ENCODE measurements at regions not wholly inside any gene's neighbourhood (a gene's known extent, or its start where the extent isn't known, plus 50 kb on each side); places are given as distances from the start of the nearest gene placed in this dataset.

- no peak for ATAC-seq
- no peaks in the 10 kb centered on the region for H3K79me2 ChIP-seq (replicated peaks; ENCODE audit: insufficient read depth)
- Mint-ChIP-seq H3K36me3 (ENCODE audit: low read depth) (no peaks in the 10 kb centered on the region), H3K4me1 (no peaks in the 10 kb centered on the region), H3K27me3 (ENCODE audit: insufficient read depth, low read depth, poor library complexity) (no peaks in the 10 kb centered on the region), H3K9me3 (no peaks in the 10 kb centered on the region), H3K4me3 (no peak overlapping the region), H3K27ac (no peak overlapping the region)
- H3K27me3 ChIP-seq (ENCODE audit: insufficient read depth): no peaks in the 10 kb centered on the region
- no peak overlapping the region for H3K4me3 ChIP-seq
- 0 out of 2 replicates have a peak, but pooled peaks cover 6% of the 10 kb centered on the region for H3K9me2 ChIP-seq (ENCODE audit: insufficient read depth)
- no peak for DNase-seq (ENCODE audit: low spot score)
- H3K4me2 ChIP-seq: no peak overlapping the region
- H2AFZ ChIP-seq: no peak overlapping the region
- TF ChIP-seq ZNF462 (CRISPR knock-in tag; IDR thresholded peaks at IDR 0.05) (no peak), ZNF331 (CRISPR knock-in tag; IDR thresholded peaks at IDR 0.05; ENCODE audit: low read depth) (no peak), STAT1 (IDR thresholded peaks at IDR 0.05; ENCODE audit: unreplicated experiment) (no peak), NANOG (IDR thresholded peaks at IDR 0.05; ENCODE audit: borderline replicate concordance) (no peak), EZH2 (IDR thresholded peaks at IDR 0.05; ENCODE audit: low read depth, unreplicated experiment) (no peak)
- H3K36me3 ChIP-seq (ENCODE audit: insufficient read depth): no peaks in the 10 kb centered on the region
- no peaks in the 10 kb centered on the region for H3F3A ChIP-seq (replicated peaks; ENCODE audit: low read depth)
- no peak overlapping the region for H3K27ac ChIP-seq (ENCODE audit: low read depth)
- no peaks in the 10 kb centered on the region for H4K20me1 ChIP-seq (replicated peaks; ENCODE audit: insufficient read depth)
- no peaks in the 10 kb centered on the region for H3K4me1 ChIP-seq (ENCODE audit: insufficient read depth)
These were observed 216.5 kb upstream of the PEX5L start for GRCh38 chr3:180253283-180253682.

DNA sequence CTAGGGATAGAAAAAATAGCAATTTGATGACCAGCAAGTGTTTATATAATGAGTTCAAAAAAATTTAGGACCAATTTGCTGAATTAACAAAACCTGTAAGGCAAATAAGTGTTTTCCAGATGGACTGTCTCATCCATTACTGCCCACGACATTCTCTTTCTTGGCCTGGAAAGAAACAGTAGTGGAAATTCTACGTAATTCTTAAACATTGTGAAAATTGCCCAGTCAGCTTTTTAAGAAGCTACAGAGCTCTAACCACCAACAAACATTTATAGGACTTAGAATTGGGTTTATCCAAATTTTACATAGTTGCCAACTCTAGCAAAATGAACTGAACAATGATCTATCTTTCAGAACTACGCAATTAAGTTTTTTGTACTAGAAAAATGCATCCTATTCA, 227.7 kb upstream of the PEX5L start:
- Histone ChIP-seq H3K79me2 (replicated peaks; ENCODE audit: insufficient read depth) (no peaks in the 10 kb centered on the region), H3K4me1 (ENCODE audit: insufficient read depth) (no peaks in the 10 kb centered on the region), H3K27me3 (ENCODE audit: insufficient read depth) (no peaks in the 10 kb centered on the region), H2AFZ (no peak overlapping the region), H3F3A (replicated peaks; ENCODE audit: low read depth) (no peaks in the 10 kb centered on the region), H3K4me3 (no peak overlapping the region), H4K20me1 (replicated peaks; ENCODE audit: insufficient read depth) (no peaks in the 10 kb centered on the region), H3K9me2 (ENCODE audit: insufficient read depth) (peaks cover 10% of the 10 kb centered on the region; the same call in 1 of the 2 replicates), H3K36me3 (ENCODE audit: insufficient read depth) (no peaks in the 10 kb centered on the region), H3K27ac (ENCODE audit: low read depth) (no peak overlapping the region), H3K4me2 (no peak overlapping the region)
- ATAC-seq: no peak
- no peak overlapping the region for H3K27ac Mint-ChIP-seq
- H3K9me3 Mint-ChIP-seq: peaks cover 12% of the 10 kb centered on the region
- no peaks in the 10 kb centered on the region for H3K27me3 Mint-ChIP-seq (ENCODE audit: insufficient read depth, low read depth, poor library complexity)
- no peaks in the 10 kb centered on the region for H3K36me3 Mint-ChIP-seq (ENCODE audit: low read depth)
- DNase-seq (ENCODE audit: low spot score): no peak
- no peaks in the 10 kb centered on the region for H3K4me1 Mint-ChIP-seq
- H3K4me3 Mint-ChIP-seq: no peak overlapping the region
- no peak for TF ChIP-seq EZH2phosphoT487 (IDR thresholded peaks at IDR 0.05; ENCODE audit: unreplicated experiment)
- TF ChIP-seq ZNF114 (CRISPR knock-in tag; IDR thresholded peaks at IDR 0.05): no peak
- no peak for TF ChIP-seq ZNF331 (CRISPR knock-in tag; IDR thresholded peaks at IDR 0.05; ENCODE audit: low read depth)
- TF ChIP-seq ETS1 (IDR thresholded peaks at IDR 0.05): no peak
- TF ChIP-seq NANOG (IDR thresholded peaks at IDR 0.05; ENCODE audit: borderline replicate concordance): no peak
- TF ChIP-seq CREB1 (CRISPR knock-in tag; IDR thresholded peaks at IDR 0.05; ENCODE audit: low read depth): no peak
- TF ChIP-seq, protein P1, sequence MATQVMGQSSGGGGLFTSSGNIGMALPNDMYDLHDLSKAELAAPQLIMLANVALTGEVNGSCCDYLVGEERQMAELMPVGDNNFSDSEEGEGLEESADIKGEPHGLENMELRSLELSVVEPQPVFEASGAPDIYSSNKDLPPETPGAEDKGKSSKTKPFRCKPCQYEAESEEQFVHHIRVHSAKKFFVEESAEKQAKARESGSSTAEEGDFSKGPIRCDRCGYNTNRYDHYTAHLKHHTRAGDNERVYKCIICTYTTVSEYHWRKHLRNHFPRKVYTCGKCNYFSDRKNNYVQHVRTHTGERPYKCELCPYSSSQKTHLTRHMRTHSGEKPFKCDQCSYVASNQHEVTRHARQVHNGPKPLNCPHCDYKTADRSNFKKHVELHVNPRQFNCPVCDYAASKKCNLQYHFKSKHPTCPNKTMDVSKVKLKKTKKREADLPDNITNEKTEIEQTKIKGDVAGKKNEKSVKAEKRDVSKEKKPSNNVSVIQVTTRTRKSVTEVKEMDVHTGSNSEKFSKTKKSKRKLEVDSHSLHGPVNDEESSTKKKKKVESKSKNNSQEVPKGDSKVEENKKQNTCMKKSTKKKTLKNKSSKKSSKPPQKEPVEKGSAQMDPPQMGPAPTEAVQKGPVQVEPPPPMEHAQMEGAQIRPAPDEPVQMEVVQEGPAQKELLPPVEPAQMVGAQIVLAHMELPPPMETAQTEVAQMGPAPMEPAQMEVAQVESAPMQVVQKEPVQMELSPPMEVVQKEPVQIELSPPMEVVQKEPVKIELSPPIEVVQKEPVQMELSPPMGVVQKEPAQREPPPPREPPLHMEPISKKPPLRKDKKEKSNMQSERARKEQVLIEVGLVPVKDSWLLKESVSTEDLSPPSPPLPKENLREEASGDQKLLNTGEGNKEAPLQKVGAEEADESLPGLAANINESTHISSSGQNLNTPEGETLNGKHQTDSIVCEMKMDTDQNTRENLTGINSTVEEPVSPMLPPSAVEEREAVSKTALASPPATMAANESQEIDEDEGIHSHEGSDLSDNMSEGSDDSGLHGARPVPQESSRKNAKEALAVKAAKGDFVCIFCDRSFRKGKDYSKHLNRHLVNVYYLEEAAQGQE (IDR thresholded peaks at IDR 0.05; ENCODE audit: unreplicated experiment): no peak
- TF ChIP-seq STAT1 (IDR thresholded peaks at IDR 0.05; ENCODE audit: unreplicated experiment): no peak
- no peak for TF ChIP-seq EZH2 (IDR thresholded peaks at IDR 0.05; ENCODE audit: low read depth, unreplicated experiment)

Data from GM23338 (cell line).